ENCODE measurements at regions not wholly inside any gene's neighbourhood (a gene's known extent, or its start where the extent isn't known, plus 50 kb on each side); places are given as distances from the start of the nearest gene placed in this dataset.
"Not testable (repeated sequence)": the region's sequence is repeated elsewhere in the genome, so short reads cannot be mapped to it uniquely, and the experiment has no call there.

- DNase-seq; H3K27ac Mint-ChIP-seq; H3K4me1 Mint-ChIP-seq; H4K20me1 ChIP-seq (ENCODE audit: insufficient read depth, low read length); H3K4me1 ChIP-seq (ENCODE audit: control insufficient read depth in 1 of 2, insufficient read depth in 2 of 2, low read length in 2 of 2); H3K4me2 ChIP-seq (replicated peaks; ENCODE audit: extremely low read depth, low read length, poor library complexity, severe bottlenecking); intact Hi-C loops (cut with micrococcal nuclease); H3K36me3 ChIP-seq (replicated peaks in 1 of 2; ENCODE audit: control insufficient read depth in 1 of 2, insufficient read depth in 2 of 2, low read length in 2 of 2); H3K79me2 ChIP-seq (ENCODE audit: insufficient read depth, low read length); H3K4me3 Mint-ChIP-seq; H2AFZ ChIP-seq (ENCODE audit: insufficient read depth, low read depth, low read length, poor library complexity, severe bottlenecking); H3K27ac ChIP-seq (ENCODE audit: low read depth in 1 of 2, low read length in 2 of 2); H3K9me3 Mint-ChIP-seq; H3K9ac ChIP-seq (ENCODE audit: insufficient read depth, low read length, poor library complexity, severe bottlenecking); H3K27me3 Mint-ChIP-seq (ENCODE audit: low read depth in 3 of 3); H3K9me3 ChIP-seq (replicated peaks in 1 of 2; ENCODE audit: control insufficient read depth in 1 of 2, insufficient read depth in 1 of 2, low read length in 2 of 2); H3K4me3 ChIP-seq (replicated peaks in 1 of 3; ENCODE audit: low read depth in 2 of 3, low read length in 3 of 3); H3K27me3 ChIP-seq (ENCODE audit: control insufficient read depth in 2 of 2, insufficient read depth in 2 of 2, low read length in 2 of 2); H3K36me3 Mint-ChIP-seq: not testable (repeated sequence)
- WGBS (ENCODE audit: insufficient coverage) = no CpG with 5 or more reads among the region's 2 CpGs
Observed at GRCh38 chr5:100346269-100346668, 188.9 kb upstream of the FAM174A start.

GRCh38 chr5:100341485-100341884, 193.7 kb upstream of the FAM174A start:
- H3K4me2 ChIP-seq (replicated peaks; ENCODE audit: extremely low read depth, low read length, poor library complexity, severe bottlenecking); H3K4me3 Mint-ChIP-seq; H3K79me2 ChIP-seq (ENCODE audit: insufficient read depth, low read length); H3K27me3 ChIP-seq (ENCODE audit: control insufficient read depth in 2 of 2, insufficient read depth in 2 of 2, low read length in 2 of 2); H2AFZ ChIP-seq (ENCODE audit: insufficient read depth, low read depth, low read length, poor library complexity, severe bottlenecking); H3K4me3 ChIP-seq (replicated peaks in 1 of 3; ENCODE audit: low read depth in 2 of 3, low read length in 3 of 3); H3K27me3 Mint-ChIP-seq (ENCODE audit: low read depth in 3 of 3); H3K36me3 ChIP-seq (replicated peaks in 1 of 2; ENCODE audit: control insufficient read depth in 1 of 2, insufficient read depth in 2 of 2, low read length in 2 of 2); H3K9me3 ChIP-seq (replicated peaks in 1 of 2; ENCODE audit: control insufficient read depth in 1 of 2, insufficient read depth in 1 of 2, low read length in 2 of 2); H3K9ac ChIP-seq (ENCODE audit: insufficient read depth, low read length, poor library complexity, severe bottlenecking); H3K36me3 Mint-ChIP-seq; DNase-seq; H4K20me1 ChIP-seq (ENCODE audit: insufficient read depth, low read length); intact Hi-C loops (cut with micrococcal nuclease); H3K9me3 Mint-ChIP-seq; H3K27ac ChIP-seq (ENCODE audit: low read depth in 1 of 2, low read length in 2 of 2); H3K4me1 Mint-ChIP-seq; H3K27ac Mint-ChIP-seq; H3K4me1 ChIP-seq (ENCODE audit: control insufficient read depth in 1 of 2, insufficient read depth in 2 of 2, low read length in 2 of 2): not testable (repeated sequence)
- no CpG with 5 or more reads among the region's 3 CpGs for WGBS (ENCODE audit: insufficient coverage)

DNA sequence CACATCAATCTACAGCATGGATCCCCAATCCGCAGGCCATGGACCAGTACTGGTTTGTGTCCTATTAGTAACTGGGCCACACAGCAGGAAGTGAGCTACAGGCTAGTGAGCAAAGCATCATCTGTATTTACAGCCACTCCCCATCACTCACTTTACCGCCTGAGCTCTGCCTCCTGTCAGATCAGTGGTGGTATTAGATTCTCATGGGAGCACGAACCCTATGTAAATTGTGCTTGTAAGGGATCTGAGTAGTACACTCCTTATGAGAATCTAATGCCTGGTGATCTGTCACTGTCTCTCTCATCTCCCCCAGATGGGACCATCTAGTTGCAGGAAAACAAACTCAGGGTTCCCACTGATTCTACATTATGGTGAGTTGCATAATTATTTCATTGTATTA, 212.7 kb upstream of the FAM174A start:
- Mint-ChIP-seq H3K27ac (no peak overlapping the region), H3K4me1 (peaks cover 3% of the 10 kb centered on the region), H3K27me3 (ENCODE audit: low read depth in 3 of 3) (no peaks in the 10 kb centered on the region), H3K36me3 (no peaks in the 10 kb centered on the region), H3K9me3 (peaks cover 0 to 1% (median 0%) of the 10 kb centered on the region in 7 donors), H3K4me3 (no peak overlapping the region)
- no peak for TF ChIP-seq CTCF (IDR thresholded peaks at IDR 0.05)
- Histone ChIP-seq H3K4me2 (replicated peaks; ENCODE audit: extremely low read depth, low read length, poor library complexity, severe bottlenecking) (no peak overlapping the region), H3K79me2 (ENCODE audit: insufficient read depth, low read length) (no peaks in the 10 kb centered on the region), H3K27ac (ENCODE audit: low read depth in 1 of 2, low read length in 2 of 2) (no peak overlapping the region), H3K4me1 (ENCODE audit: control insufficient read depth in 1 of 2, insufficient read depth in 2 of 2, low read length in 2 of 2) (no peaks in the 10 kb centered on the region), H3K36me3 (replicated peaks in 1 of 2; ENCODE audit: control insufficient read depth in 1 of 2, insufficient read depth in 2 of 2, low read length in 2 of 2) (no peaks in the 10 kb centered on the region), H2AFZ (ENCODE audit: insufficient read depth, low read depth, low read length, poor library complexity, severe bottlenecking) (no peak overlapping the region), H3K27me3 (ENCODE audit: control insufficient read depth in 2 of 2, insufficient read depth in 2 of 2, low read length in 2 of 2) (no peaks in the 10 kb centered on the region), H3K9ac (ENCODE audit: insufficient read depth, low read length, poor library complexity, severe bottlenecking) (no peak overlapping the region), H3K4me3 (replicated peaks in 1 of 3; ENCODE audit: low read depth in 2 of 3, low read length in 3 of 3) (no peak overlapping the region), H4K20me1 (ENCODE audit: insufficient read depth, low read length) (no peaks in the 10 kb centered on the region), H3K9me3 (replicated peaks in 1 of 2; ENCODE audit: control insufficient read depth in 1 of 2, insufficient read depth in 1 of 2, low read length in 2 of 2) (no peaks in the 10 kb centered on the region)
- WGBS (ENCODE audit: insufficient coverage) = 100% methylated on average over 1 of the region's 3 CpGs
- no peak for DNase-seq
- intact Hi-C loops (cut with micrococcal nuclease) = no loop called here
